Nucleus accumbens (tissue), 56 donors: ENCODE measurements at regions not wholly inside any gene's neighbourhood (a gene's known extent, or its start where the extent isn't known, plus 50 kb on each side); places are given as distances from the start of the nearest gene placed in this dataset.
A peak's percentile ranks its signal among the peaks of the same experiment; 100 is the strongest.
"Not testable (repeated sequence)": the region's sequence is repeated elsewhere in the genome, so short reads cannot be mapped to it uniquely, and the experiment has no call there.

Experiments used
- DNase-seq, 56 donors: peaks; one replicate each; lab custom pipeline; 2025; lab: John Stamatoyannopoulos, UW

GRCh38 chr11:86861810-86862209 is 61.5 kb downstream of the PRSS23 start:
- DNase-seq = no peak

GRCh38 chr11:86863476-86863875 is 63.1 kb downstream of the PRSS23 start:
- no peak for DNase-seq

GRCh38 chr11:86865436-86865835 is 65.1 kb downstream of the PRSS23 start:
- DNase-seq = no peak

DNA sequence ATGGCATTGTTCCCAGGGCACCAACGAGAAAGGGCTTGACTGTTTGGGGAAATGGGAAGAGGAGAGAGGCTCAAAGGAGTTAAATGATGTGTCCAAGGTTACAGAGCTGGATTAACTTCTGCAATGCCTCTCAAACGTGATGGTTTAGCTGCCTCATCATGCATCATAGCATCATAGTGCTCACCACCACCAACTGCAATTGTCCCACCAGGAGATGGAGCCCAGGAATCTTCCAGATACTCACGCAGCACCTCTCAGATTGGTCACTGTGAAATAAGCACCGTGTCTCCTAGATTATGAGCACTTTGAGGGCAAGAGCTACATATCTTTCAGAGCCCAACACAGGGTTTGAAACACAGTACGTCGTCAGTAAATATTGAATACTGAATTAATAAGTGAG is 69.2 kb downstream of the PRSS23 start:
- no peak for DNase-seq

- peak in 27 of 56 donors; percentile 0 to 69 (median 12) for DNase-seq
Measured at GRCh38 chr11:86869966-86870570, 69.7 kb downstream of the PRSS23 start.

DNA sequence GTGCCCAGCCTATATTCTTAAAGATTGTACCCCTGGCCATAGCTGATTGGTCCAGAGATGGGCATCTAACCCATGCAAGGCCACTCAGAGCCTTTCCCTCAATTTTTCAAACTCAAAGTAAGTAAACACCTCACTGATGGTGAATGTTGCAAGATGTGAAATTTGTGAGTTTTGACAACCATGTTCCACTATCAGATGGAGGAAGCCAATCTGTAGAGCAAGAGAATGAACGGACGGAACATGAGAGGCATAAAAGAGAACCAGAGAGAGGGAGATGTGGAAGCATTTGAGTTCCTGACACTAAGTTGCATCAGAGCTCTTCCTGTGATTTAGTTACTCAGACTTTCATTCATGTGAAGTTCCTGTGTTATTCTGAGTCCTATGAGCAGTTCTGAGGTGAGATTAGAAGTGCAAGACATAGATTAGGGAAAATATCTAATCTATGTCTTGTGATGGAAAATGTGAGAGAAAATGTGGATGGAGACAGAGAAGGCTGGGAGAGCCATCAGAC is 73.3 kb downstream of the PRSS23 start:
- no peak for DNase-seq

DNA sequence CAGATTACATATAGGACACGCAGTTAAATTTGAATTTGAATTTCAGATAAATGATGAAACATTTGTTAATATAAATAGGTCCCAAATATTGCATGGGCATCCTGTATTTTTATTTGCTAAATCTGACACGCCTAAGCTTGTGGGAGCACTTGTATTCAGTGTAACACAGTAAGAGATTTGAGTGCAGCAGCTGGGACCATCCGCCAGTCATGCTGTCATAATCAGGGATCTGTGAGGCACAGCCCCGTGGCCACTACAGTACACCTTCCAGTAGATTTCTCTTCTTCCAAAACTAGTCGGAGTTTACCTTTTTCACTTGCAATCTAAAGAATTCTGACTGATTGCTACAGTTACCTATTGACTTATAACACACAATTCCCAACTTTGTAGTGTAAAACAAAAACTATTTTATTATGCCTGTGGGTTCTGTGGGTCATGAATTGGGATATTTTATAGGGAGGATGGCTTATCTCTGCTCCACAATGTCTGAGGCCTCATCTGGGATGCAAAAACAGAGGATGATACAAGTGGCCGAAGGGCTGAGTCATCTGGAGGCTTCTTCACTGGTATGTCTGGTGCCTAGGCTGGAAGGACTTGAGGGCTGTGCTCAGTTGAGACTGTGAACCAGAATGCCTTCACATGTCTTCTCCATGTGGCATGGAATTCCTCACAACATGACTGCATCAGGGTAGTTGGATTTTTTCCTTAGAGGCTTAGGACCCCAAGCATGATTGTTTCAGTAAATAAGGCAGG is 74.1 kb downstream of the PRSS23 start:
- DNase-seq = no peak

GRCh38 chr11:86876716-86877234 is 76.4 kb downstream of the PRSS23 start:
- no peak for DNase-seq

DNA sequence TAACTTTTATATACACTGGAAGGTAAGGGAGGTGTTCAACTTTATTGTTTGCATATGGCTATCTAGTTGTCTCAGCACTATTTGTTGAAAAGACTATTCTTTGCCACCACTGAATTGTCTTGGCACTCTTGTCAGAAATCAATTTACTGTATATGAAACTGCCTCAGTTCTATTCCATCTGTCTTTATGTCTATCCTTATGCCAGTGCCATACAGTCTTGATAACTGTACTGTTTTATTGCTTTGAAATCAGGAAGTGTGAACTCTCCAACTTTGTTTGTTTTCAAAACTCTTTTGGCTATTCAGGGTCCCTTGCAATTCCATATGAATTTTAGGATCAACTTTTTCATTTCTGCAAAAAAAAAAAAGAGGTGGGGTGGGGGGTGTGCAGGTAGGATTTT is 77.2 kb downstream of the PRSS23 start:
- no peak for DNase-seq

GRCh38 chr11:86879241-86879640 is 76.0 kb downstream of the FZD4 start:
- not testable (repeated sequence) for DNase-seq

GRCh38 chr11:86885311-86885710 is 69.9 kb downstream of the FZD4 start:
- no peak for DNase-seq

DNA sequence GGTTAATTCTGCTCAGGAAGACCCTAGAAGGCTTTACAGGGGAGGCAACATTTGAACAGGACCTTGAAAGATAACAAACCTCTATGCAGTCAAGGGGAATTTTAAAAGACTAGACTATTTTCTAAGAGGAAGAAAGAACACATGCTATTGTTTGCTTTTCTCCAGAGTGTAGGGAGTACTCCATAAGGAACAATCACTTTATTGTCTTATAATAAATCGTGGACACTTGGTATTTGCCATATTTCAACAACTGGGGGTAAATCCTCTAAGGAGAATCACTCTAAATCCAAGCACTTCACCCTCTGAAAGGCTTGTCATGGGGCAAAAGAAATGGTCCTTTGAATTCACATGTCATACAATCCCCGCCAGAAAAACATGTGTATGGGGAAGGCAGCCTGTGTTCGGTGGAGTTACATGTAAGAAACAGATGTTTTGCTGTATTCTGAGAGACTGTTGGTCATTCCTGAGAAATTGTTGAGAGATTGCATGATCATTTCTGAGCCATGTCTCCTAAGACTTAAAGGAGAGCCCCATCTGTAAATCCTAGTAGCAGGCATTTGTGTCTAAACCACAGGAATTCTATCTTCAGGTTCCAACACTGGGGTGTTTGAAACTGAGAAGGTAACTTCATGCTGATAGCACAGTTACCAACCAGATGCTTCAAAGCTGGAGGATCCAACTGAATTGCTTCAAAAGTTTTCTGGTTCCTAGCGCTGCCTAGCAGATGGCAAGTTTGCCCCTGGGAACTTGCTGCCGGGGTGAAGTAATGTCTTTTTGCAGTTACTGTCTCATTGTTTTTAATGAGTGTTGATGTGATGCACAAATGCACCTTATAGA is 66.8 kb downstream of the FZD4 start:
- DNase-seq = no peak

GRCh38 chr11:86889001-86889341 is 66.2 kb downstream of the FZD4 start:
- no peak for DNase-seq

DNA sequence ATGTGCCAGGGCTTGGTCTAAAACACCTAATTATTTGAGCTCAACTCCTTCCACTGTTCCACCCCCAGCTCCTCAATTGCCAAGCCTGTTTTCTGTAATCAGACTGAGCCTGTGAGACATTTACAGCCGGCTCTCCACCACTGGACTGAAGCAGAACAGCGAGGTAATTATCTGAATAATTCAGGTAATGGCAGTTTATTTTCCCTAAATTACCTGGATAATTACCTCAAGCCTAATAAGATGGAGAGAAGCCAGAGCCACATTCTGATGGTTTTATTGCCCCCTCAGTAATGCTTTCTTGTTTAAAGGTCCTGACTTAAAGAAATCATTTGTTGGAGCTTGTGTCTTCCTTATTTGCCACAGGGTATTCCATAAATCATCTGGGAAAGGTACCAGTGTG is 64.2 kb downstream of the FZD4 start:
- no peak for DNase-seq

DNA sequence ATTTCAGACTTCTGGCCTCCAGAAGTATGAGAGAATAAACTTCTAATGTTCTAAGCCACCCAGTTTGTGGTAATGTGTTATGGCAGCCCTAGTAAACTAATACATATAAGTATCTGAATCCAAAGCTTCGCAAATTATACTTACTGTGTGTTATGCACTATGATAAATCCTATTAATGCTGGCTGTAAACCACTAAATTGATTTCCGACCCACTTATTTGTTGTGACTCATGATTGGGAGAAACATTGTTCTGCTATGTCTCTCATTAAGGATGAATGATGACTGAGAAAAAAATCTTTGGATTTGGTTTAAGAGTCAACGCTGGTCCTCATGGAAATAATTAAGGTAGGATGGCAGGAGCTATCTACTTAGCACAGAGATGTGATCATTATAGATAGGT is 62.0 kb downstream of the FZD4 start:
- DNase-seq = no peak
